ENCODE measurements at regions not wholly inside any gene's neighbourhood (a gene's known extent, or its start where the extent isn't known, plus 50 kb on each side); places are given as distances from the start of the nearest gene placed in this dataset.

DNA sequence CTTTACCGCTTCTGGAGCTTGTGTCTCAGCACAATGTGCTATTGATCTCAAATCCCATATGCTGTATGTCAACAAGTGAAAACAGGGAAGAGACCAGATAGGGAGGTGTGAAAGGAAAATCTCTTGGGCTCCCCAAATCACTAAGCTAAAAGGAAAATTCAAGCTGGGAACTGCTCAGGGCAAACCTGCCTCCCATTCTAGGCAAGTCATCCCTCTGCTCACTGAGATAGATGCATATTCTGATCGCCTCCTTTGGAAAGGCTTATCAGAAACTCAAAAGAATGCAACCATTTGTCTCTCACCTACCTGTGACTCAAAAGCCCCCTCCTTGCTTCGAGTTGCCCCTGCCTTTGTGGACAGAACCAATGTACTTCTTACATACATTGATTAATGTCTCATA is 161.1 kb upstream of the LYZL1 start:
- TF ChIP-seq SUZ12 (IDR thresholded peaks at IDR 0.05; ENCODE audit: extremely low read depth, insufficient read depth, insufficient read length) (no peak), ZNF274 (IDR thresholded peaks at IDR 0.05; ENCODE audit: low read depth, low read length) (no peak), YY1 (IDR thresholded peaks at IDR 0.05; ENCODE audit: insufficient read depth, insufficient read length) (no peak)
